DND-41 (cell line): ENCODE measurements at regions not wholly inside any gene's neighbourhood (a gene's known extent, or its start where the extent isn't known, plus 50 kb on each side); places are given as distances from the start of the nearest gene placed in this dataset.

Experiments
- CTCF ChIP-seq: IDR thresholded peaks from 2 replicates; pipeline ENCODE4 v1.5.1; 2012; ENCODE audit warnings: borderline replicate concordance, low read length, moderate library complexity, mild to moderate bottlenecking; ENCODE audit not compliant: poor library complexity, severe bottlenecking; ENCODE audit errors: extremely low read depth
- EZH2 ChIP-seq: IDR thresholded peaks from 3 replicates; pipeline ENCODE4 v1.6.1; 2012; ENCODE audit warnings: borderline replicate concordance, low read depth, mild to moderate bottlenecking, moderate library complexity, low read length, inconsistent platforms; ENCODE audit not compliant: severe bottlenecking

GRCh38 chr1:30201015-30201414, 522.4 kb downstream of the MATN1 start:
- TF ChIP-seq CTCF (no peak), EZH2 (no peak)
